ENCODE measurements at regions not wholly inside any gene's neighbourhood (a gene's known extent, or its start where the extent isn't known, plus 50 kb on each side); places are given as distances from the start of the nearest gene placed in this dataset.
"Not testable (repeated sequence)": the region's sequence is repeated elsewhere in the genome, so short reads cannot be mapped to it uniquely, and the experiment has no call there.

GRCh38 chr17:83203472-83204221, 124.2 kb downstream of the METRNL start:
- no peak for DNase-seq (ENCODE audit: low spot score)

- no peak for DNase-seq (ENCODE audit: low spot score)
Measured at GRCh38 chr17:83204230-83204725, 124.9 kb downstream of the METRNL start.

GRCh38 chr17:83204736-83205386, 125.5 kb downstream of the METRNL start:
- DNase-seq (ENCODE audit: low spot score) = not testable (repeated sequence)

- not testable (repeated sequence) for DNase-seq (ENCODE audit: low spot score)
Measured at GRCh38 chr17:83205387-83206035, 126.1 kb downstream of the METRNL start.

GRCh38 chr17:83206036-83206394, 126.6 kb downstream of the METRNL start:
- not testable (repeated sequence) for DNase-seq (ENCODE audit: low spot score)

- DNase-seq (ENCODE audit: low spot score) = not testable (repeated sequence)
Measured at GRCh38 chr17:83206819-83207588, 127.6 kb downstream of the METRNL start.

GRCh38 chr17:83247001-83247400, 167.6 kb downstream of the METRNL start:
- not testable (repeated sequence) for DNase-seq (ENCODE audit: low spot score)

Measured in AG08395 (cell line).